Hepatocyte (in vitro differentiated cells): ENCODE measurements at regions not wholly inside any gene's neighbourhood (a gene's known extent, or its start where the extent isn't known, plus 50 kb on each side); places are given as distances from the start of the nearest gene placed in this dataset.

Experiments
- DNase-seq: peaks from one replicate; pipeline ENCODE4 v3.0.0-alpha.2; 2016; ENCODE audit warnings: low spot score
- H2AFZ ChIP-seq: fragments of 200-600 bp; sonication (generic); 2 replicates; pipeline ENCODE4 v1.6.0; 2016; ENCODE audit warnings: antibody characterized with exemption, mild to moderate bottlenecking
- H3K27ac ChIP-seq: fragments of 200-600 bp; sonication (generic); 2 replicates; pipeline ENCODE4 v1.5.1; 2016; ENCODE audit warnings: mild to moderate bottlenecking
- H3K27me3 ChIP-seq: fragments of 200-600 bp; sonication (generic); 2 replicates; pipeline ENCODE4 v1.6.1; 2016
- H3K36me3 ChIP-seq: fragments of 200-600 bp; sonication (generic); replicated peaks from 2 replicates; pipeline ENCODE4 v1.5.1; 2016; ENCODE audit warnings: low read depth; ENCODE audit not compliant: insufficient read depth
- H3K4me1 ChIP-seq: fragments of 200-600 bp; sonication (generic); 2 replicates; pipeline ENCODE4 v1.5.1; 2016; ENCODE audit warnings: mild to moderate bottlenecking, moderate library complexity; ENCODE audit not compliant: insufficient read depth
- H3K4me2 ChIP-seq: fragments of 200-600 bp; sonication (generic); 2 replicates; pipeline ENCODE4 v1.6.0; 2016
- H3K4me3 ChIP-seq: fragments of 200-600 bp; sonication (generic); 2 replicates; pipeline ENCODE4 v1.5.1; 2016; ENCODE audit warnings: mild to moderate bottlenecking
- H3K79me2 ChIP-seq: fragments of 200-600 bp; sonication (generic); 2 replicates; pipeline ENCODE4 v1.6.0; 2017; ENCODE audit warnings: mild to moderate bottlenecking
- H3K9me2 ChIP-seq: fragments of 200-600 bp; sonication (generic); replicated peaks from 2 replicates; pipeline ENCODE4 v1.6.0; 2017; ENCODE audit warnings: mild to moderate bottlenecking; ENCODE audit not compliant: insufficient read depth
- H3K9me3 ChIP-seq: fragments of 200-600 bp; sonication (generic); 2 replicates; pipeline ENCODE4 v1.5.1; 2016; ENCODE audit warnings: low read depth, mild to moderate bottlenecking
- H4K20me1 ChIP-seq: fragments of 200-600 bp; sonication (generic); 2 replicates; pipeline ENCODE4 v1.6.0; 2016; ENCODE audit warnings: mild to moderate bottlenecking; ENCODE audit not compliant: insufficient read depth, poor library complexity, severe bottlenecking
- EZH2 ChIP-seq: fragments of 200-600 bp; sonication (generic); IDR thresholded peaks from 2 replicates; pipeline ENCODE4 v1.6.1; 2016; ENCODE audit warnings: antibody characterized with exemption, mild to moderate bottlenecking, borderline replicate concordance
- EZH2phosphoT487 ChIP-seq: fragments of 200-600 bp; sonication (generic); IDR thresholded peaks from one replicate; pipeline ENCODE4 v1.6.1; 2018; ENCODE audit warnings: antibody characterized with exemption, mild to moderate bottlenecking, low read depth, moderate library complexity; ENCODE audit not compliant: unreplicated experiment, severe bottlenecking
- WGBS: methylation state at CpG from one replicate; pipeline ENCODE4 v1.1.6; 2016; ENCODE audit warnings: low lambda C conversion rate; ENCODE audit errors: missing lambda C conversion rate; 5-methylcytosine and 5-hydroxymethylcytosine counted together
- TF ChIP-seq, protein P1 (sequence below): fragments of 200-600 bp; sonication (generic); IDR thresholded peaks from 2 replicates; pipeline ENCODE4 v1.5.1; 2016; ENCODE audit warnings: antibody characterized with exemption, mild to moderate bottlenecking; ENCODE audit not compliant: poor library complexity

DNA sequence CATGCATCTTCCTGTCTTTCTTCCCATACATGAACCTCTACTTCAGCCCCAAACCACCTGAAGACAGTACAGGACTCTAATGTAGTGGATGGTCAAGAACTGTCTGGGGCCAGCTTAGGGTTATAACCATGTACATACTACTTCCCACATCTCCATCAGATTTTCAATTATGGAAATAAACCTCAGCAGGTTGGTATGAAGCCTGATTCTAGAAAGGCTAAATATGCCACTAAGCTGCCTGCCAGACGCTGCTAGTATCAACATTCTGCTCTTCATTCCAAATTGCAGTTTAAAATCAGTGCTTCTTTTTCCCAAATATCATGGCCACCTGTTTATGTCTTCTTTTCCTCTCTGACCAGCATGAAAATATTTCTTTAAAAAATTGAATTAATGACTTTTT, 99.2 kb upstream of the ID4 start:
- WGBS, result 100% methylated on average over 1 of the region's 1 CpG
- Histone ChIP-seq H3K36me3 (no peaks in the 10 kb centered on the region), H4K20me1 (no peaks in the 10 kb centered on the region), H3K4me3 (no peak overlapping the region), H3K27ac (no peak overlapping the region), H3K9me3 (no peaks in the 10 kb centered on the region), H3K79me2 (no peaks in the 10 kb centered on the region), H3K9me2 (no peaks in the 10 kb centered on the region), H2AFZ (no peak overlapping the region), H3K4me2 (no peak overlapping the region), H3K27me3 (no peaks in the 10 kb centered on the region), H3K4me1 (no peaks in the 10 kb centered on the region)
- TF ChIP-seq EZH2 (no peak), EZH2phosphoT487 (no peak)
- TF ChIP-seq, protein P1, sequence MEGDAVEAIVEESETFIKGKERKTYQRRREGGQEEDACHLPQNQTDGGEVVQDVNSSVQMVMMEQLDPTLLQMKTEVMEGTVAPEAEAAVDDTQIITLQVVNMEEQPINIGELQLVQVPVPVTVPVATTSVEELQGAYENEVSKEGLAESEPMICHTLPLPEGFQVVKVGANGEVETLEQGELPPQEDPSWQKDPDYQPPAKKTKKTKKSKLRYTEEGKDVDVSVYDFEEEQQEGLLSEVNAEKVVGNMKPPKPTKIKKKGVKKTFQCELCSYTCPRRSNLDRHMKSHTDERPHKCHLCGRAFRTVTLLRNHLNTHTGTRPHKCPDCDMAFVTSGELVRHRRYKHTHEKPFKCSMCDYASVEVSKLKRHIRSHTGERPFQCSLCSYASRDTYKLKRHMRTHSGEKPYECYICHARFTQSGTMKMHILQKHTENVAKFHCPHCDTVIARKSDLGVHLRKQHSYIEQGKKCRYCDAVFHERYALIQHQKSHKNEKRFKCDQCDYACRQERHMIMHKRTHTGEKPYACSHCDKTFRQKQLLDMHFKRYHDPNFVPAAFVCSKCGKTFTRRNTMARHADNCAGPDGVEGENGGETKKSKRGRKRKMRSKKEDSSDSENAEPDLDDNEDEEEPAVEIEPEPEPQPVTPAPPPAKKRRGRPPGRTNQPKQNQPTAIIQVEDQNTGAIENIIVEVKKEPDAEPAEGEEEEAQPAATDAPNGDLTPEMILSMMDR, result no peak
- DNase-seq, result no peak

DNA sequence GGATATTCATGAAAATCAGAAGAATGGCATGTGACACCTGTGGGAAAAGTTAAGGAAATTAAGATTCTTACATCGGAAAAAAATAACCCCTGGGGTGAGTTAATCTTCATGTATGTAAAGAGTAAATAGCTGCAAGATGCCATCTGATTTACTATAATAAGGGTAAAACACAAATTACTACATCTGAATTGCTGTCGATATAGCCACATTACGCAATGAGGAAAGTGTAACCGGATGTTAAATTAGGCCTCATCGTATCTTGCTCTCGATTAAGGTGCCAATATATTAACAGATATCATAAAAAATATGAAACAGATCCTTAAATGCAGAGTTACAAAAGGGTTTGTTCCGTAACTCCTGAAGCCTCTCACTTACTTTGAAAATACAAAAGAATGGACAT, 87.4 kb upstream of the ID4 start:
- no peaks in the 10 kb centered on the region for H3K4me1 ChIP-seq
- no peaks in the 10 kb centered on the region for H4K20me1 ChIP-seq
- TF ChIP-seq, protein P1, result no peak
- no peak for TF ChIP-seq EZH2
- no peak for TF ChIP-seq EZH2phosphoT487
- no peak overlapping the region for H2AFZ ChIP-seq
- no peak for DNase-seq
- H3K9me2 ChIP-seq, result no peaks in the 10 kb centered on the region
- no peaks in the 10 kb centered on the region for H3K36me3 ChIP-seq
- H3K27ac ChIP-seq, result no peak overlapping the region
- no peaks in the 10 kb centered on the region for H3K79me2 ChIP-seq
- 88% methylated on average over 7 of the region's 7 CpGs for WGBS
- no peaks in the 10 kb centered on the region for H3K27me3 ChIP-seq
- no peak overlapping the region for H3K4me2 ChIP-seq
- no peaks in the 10 kb centered on the region for H3K9me3 ChIP-seq
- no peak overlapping the region for H3K4me3 ChIP-seq

DNA sequence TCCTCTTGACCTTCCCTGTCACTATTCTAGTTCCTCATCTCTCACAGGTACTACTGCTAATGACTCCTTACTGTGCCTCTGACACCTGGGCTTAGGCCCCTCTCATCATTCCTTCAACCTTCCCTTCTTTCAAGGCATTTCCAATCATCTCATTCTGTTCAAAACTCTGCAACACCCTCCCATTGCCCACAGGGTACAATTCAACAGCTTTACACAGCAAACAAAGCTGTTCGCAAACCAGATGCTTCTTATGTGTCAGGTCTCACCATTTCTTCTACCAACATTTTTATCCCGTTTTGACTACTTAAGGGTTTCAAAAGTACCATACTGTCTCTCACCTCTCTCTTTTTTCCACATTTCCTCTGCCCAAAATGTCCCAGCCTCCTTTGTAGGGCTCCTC, 84.4 kb upstream of the ID4 start:
- Histone ChIP-seq H2AFZ (no peak overlapping the region), H3K27me3 (no peaks in the 10 kb centered on the region), H3K4me3 (no peak overlapping the region), H3K4me1 (no peaks in the 10 kb centered on the region), H3K9me3 (no peaks in the 10 kb centered on the region), H4K20me1 (no peaks in the 10 kb centered on the region), H3K9me2 (no peaks in the 10 kb centered on the region), H3K79me2 (no peaks in the 10 kb centered on the region), H3K27ac (no peak overlapping the region), H3K4me2 (no peak overlapping the region), H3K36me3 (no peaks in the 10 kb centered on the region)
- WGBS, result 87% methylated on average over 2 of the region's 2 CpGs
- TF ChIP-seq, protein P1, result no peak
- TF ChIP-seq EZH2, result no peak
- no peak for TF ChIP-seq EZH2phosphoT487
- DNase-seq, result no peak

DNA sequence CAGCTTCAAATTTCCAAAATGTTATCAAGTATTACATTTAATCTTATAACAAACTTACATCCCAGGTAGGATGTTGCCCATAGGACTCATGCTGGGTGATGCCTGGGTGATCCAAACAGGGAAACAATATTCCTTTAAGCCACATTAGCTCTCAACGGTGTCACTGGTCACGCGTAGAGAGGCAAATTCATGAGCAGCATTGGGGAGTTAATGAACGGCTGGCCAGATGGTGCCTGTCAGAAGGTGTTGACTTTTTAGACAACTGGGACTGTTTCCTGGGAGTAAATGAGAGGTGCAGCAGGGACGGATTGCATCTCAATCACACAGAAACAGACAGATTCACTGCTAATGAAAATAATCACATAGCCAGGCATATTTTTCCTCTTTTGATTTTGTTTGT, 83.3 kb upstream of the ID4 start:
- no peaks in the 10 kb centered on the region for H3K9me3 ChIP-seq
- H3K9me2 ChIP-seq, result no peaks in the 10 kb centered on the region
- no peaks in the 10 kb centered on the region for H3K4me1 ChIP-seq
- H3K4me3 ChIP-seq, result no peak overlapping the region
- H3K36me3 ChIP-seq, result no peaks in the 10 kb centered on the region
- 80% methylated on average over 5 of the region's 5 CpGs for WGBS
- no peak for DNase-seq
- no peak overlapping the region for H2AFZ ChIP-seq
- no peak overlapping the region for H3K4me2 ChIP-seq
- TF ChIP-seq EZH2phosphoT487 (no peak), EZH2 (no peak)
- TF ChIP-seq, protein P1, result no peak
- no peak overlapping the region for H3K27ac ChIP-seq
- H4K20me1 ChIP-seq, result no peaks in the 10 kb centered on the region
- no peaks in the 10 kb centered on the region for H3K79me2 ChIP-seq
- no peaks in the 10 kb centered on the region for H3K27me3 ChIP-seq
